GM12874 (cell line): ENCODE measurements at regions not wholly inside any gene's neighbourhood (a gene's known extent, or its start where the extent isn't known, plus 50 kb on each side); places are given as distances from the start of the nearest gene placed in this dataset.

Experiments used
- TF ChIP-seq, protein P1 (sequence below): IDR thresholded peaks from 2 replicates; pipeline ENCODE4 v1.5.1; 2011; ENCODE audit warnings: low read depth, mild to moderate bottlenecking, control low read depth, low read length, moderate library complexity; ENCODE audit not compliant: insufficient read depth

DNA sequence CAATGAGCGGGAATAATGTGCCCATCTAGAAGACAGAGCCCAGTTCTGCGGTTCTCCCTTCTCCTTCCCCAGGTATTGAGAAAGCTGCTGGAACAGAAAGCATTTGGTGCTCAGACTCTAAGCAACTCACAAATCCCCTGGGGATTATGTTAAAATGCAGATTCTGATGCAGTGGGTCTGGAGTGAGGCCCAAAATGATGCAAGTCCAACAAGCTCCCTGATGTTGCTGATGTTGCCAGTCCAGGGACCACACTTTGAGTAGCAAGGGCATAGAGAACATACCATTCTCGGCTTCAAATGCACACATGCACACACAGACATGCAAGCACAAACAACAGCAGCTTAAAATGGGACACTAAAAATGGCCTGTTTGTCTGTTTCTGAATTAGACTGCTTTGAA, 274.8 kb upstream of the NCKAP5 start:
- TF ChIP-seq, protein P1, sequence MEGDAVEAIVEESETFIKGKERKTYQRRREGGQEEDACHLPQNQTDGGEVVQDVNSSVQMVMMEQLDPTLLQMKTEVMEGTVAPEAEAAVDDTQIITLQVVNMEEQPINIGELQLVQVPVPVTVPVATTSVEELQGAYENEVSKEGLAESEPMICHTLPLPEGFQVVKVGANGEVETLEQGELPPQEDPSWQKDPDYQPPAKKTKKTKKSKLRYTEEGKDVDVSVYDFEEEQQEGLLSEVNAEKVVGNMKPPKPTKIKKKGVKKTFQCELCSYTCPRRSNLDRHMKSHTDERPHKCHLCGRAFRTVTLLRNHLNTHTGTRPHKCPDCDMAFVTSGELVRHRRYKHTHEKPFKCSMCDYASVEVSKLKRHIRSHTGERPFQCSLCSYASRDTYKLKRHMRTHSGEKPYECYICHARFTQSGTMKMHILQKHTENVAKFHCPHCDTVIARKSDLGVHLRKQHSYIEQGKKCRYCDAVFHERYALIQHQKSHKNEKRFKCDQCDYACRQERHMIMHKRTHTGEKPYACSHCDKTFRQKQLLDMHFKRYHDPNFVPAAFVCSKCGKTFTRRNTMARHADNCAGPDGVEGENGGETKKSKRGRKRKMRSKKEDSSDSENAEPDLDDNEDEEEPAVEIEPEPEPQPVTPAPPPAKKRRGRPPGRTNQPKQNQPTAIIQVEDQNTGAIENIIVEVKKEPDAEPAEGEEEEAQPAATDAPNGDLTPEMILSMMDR = no peak

DNA sequence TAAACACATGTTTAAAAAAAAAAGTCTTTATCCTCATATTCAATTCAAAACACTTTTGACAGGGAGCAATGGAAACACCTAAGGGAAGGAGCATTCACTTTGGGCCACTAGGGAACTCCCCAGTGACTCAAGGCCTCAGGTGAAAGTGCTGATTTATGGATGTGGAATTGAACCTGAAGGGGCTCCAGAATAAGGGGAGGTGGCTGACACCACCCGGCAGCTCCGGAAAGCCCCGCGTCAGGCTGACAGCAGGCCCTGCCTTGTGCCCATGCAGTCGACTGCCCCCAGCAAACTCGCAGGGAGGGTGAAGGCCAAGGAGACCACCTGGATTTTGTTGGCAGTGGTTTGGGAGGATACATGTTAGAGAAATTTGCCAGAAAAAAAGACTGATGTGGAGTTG, 275.3 kb upstream of the NCKAP5 start:
- TF ChIP-seq, protein P1 = no peak

DNA sequence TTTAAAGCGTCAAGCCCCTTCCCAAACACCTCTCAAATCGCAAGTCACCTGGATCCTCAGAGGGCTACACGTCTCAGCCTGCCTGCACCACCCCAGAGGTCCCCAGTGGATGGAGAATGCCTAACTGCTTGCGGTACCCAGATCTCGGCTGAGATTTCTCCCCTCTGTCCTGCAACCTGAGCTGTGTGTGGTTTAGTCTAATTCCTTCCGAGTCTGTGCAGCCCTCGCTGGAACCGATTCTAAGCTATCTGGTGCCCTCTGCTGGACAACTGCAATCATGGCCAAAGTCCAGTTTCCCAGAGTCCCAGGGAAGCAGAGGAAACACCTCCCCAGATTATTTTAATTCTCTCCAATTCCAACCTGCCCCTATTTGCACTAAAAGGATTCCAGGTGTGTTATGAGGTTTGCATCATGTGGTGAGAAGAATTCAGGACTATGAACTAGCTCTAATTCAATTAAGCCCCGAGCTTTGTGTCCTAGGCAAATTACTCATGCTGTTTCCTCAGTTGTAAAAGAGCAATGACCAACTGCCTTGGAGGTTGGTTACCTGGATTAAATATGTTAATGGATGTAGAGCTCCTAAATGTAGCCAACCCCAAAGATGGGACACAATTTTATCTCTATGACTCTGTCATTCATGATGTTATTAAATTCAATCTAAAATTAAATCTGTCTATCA, 276.1 kb upstream of the NCKAP5 start:
- TF ChIP-seq, protein P1 = peak; percentile 84

DNA sequence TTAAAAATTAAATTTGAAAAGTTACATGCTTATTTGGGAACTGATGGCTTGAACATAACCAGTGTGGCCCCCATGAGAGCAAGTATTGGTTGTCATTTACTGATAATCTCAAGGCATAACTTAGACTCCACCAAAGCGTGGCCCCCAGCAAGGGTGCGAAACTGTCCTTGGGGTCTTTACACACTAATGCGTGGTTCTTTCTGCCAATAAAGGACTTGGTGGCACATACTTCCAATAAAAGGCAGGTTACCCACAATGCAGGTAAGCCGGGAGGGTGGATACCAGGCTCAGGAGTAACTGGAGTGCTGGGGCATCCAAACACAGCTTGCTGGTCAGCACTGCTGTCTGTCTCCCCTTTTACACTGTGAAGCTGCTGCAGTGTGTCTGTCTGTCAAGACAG, 278.2 kb upstream of the NCKAP5 start:
- TF ChIP-seq, protein P1 = no peak

DNA sequence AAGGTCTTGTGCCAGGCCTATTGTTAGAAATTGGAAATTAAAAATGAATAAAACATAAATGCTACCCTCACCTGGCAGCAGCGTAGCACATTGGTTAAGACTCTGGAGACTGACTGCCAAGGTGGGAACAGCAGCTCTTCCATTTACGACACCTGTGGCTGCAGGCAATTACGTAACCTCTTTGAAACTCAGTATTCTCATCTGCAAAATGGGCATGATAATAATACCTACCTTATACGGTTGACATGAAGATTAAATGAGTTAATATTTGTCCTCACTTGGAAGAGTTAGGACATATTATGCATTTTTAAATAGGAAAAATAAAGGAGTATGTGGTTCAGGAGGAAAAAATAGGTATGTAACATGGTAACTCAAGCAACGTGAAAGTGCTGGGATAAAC, 279.3 kb upstream of the NCKAP5 start:
- TF ChIP-seq, protein P1 = no peak

DNA sequence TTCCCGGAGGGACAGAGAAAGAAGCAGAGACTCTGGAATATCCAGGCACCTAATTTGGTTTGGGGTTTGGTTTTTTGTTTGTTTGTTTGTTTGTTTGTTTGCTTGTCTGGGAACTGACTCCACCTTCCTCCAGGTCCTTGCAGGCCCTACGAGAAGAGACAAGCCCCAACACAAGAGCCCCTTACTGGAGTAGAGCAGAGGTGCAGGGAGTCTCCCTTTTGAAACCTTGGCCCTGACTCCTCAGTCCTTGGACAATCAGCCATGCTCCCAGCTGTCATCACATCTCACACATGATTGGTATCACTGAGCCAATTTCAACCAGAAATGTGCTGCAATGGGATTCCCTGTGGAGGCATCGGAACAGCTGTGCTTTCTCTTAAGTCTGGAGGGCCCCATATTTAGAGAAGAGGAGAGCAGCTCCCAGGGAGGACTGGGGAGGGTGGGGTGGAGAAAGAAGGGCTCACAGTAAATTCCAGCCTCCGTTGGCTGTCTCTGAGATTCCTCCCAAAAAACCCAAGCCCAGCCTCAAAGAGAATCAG, 279.9 kb upstream of the NCKAP5 start:
- TF ChIP-seq, protein P1 = no peak

DNA sequence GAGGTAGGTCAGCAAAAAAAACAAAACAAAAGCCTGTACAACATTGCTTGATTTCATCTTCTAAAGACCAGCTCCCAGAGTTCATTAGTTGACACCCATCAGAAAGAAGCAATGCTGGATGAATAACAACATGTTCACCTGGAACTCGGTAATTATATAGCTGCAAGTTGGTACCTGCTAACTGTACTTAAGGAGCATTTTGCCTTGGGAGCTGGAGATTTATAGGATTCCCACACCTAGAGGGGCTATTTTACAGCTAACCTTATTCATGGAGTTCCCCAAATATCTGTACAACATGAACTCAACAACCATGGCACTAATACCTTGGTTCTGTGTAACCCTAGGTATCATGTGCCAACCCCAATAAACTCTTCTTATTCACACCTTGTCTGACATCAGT, 281.1 kb upstream of the NCKAP5 start:
- TF ChIP-seq, protein P1 = no peak
